ENCODE measurements at regions not wholly inside any gene's neighbourhood (a gene's known extent, or its start where the extent isn't known, plus 50 kb on each side); places are given as distances from the start of the nearest gene placed in this dataset.

GRCh38 chr16:55255733-55256282, 68.2 kb upstream of the IRX6 start:
- Histone ChIP-seq H3K4me1 (no peaks in the 10 kb centered on the region), H3K36me3 (no peaks in the 10 kb centered on the region), H3K27ac (no peak overlapping the region), H3K9me3 (no peaks in the 10 kb centered on the region), H3K4me3 (no peak overlapping the region), H3K27me3 (no peaks in the 10 kb centered on the region)
- intact Hi-C loops (cut with DNase I), result no loop called here
- ATAC-seq (no peak), DNase-seq (no peak)
- TF ChIP-seq CTCF (IDR thresholded peaks at IDR 0.05), result no peak
- TF ChIP-seq POLR2A (IDR thresholded peaks at IDR 0.05), result no peak
- WGBS (ENCODE audit: insufficient coverage, low coverage, low lambda C conversion rate, missing lambda C conversion rate), result 29% methylated on average over 9 of the region's 9 CpGs

- intact Hi-C loops (cut with DNase I), result no loop called here
- ATAC-seq, result no peak
- Histone ChIP-seq H3K27ac (no peak overlapping the region), H3K36me3 (no peaks in the 10 kb centered on the region), H3K4me3 (no peak overlapping the region), H3K27me3 (no peaks in the 10 kb centered on the region), H3K4me1 (no peaks in the 10 kb centered on the region), H3K9me3 (no peaks in the 10 kb centered on the region)
- no peak for TF ChIP-seq POLR2A (IDR thresholded peaks at IDR 0.05)
- no peak for TF ChIP-seq CTCF (IDR thresholded peaks at IDR 0.05)
- 74% methylated on average over 10 of the region's 20 CpGs for WGBS (ENCODE audit: insufficient coverage, low coverage, low lambda C conversion rate, missing lambda C conversion rate)
- no peak for DNase-seq
Observed at GRCh38 chr16:55256412-55257016, 67.5 kb upstream of the IRX6 start.

- intact Hi-C loops (cut with DNase I), result no loop called here
- no peaks in the 10 kb centered on the region for H3K27me3 ChIP-seq
- no peak overlapping the region for H3K27ac ChIP-seq
- DNase-seq (peak; percentile 58 to 61 (median 61)), ATAC-seq (peak; percentile 81 to 93 (median 88))
- H3K4me1 ChIP-seq, result no peaks in the 10 kb centered on the region
- H3K4me3 ChIP-seq, result no peak overlapping the region
- H3K9me3 ChIP-seq, result no peaks in the 10 kb centered on the region
- TF ChIP-seq CTCF (IDR thresholded peaks at IDR 0.05), result peak; percentile 60 to 85 (median 68)
- TF ChIP-seq POLR2A (IDR thresholded peaks at IDR 0.05), result no peak
- H3K36me3 ChIP-seq, result no peaks in the 10 kb centered on the region
- WGBS (ENCODE audit: insufficient coverage, low coverage, low lambda C conversion rate, missing lambda C conversion rate), result 20% methylated on average over 8 of the region's 9 CpGs
Observed at GRCh38 chr16:55257966-55258613, 65.9 kb upstream of the IRX6 start.

DNA sequence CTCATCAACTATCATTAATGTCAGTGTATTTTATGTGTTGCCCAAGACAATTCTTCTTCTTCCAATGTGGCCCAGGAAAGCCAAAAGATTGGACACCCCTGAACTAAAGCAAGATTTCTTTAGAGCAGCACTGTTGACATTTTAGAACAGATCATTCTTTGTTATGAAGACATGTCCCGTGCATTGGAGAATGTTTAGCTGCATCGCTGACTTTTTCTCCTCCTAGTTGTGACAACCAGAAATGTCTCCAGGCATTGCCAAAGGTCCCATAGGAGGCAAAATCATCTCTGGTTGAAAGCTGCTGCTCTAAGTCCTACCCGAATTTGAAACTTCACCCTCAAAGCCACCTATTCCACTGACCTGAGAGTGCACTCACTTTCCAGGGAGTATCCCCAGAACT, 62.7 kb upstream of the IRX6 start:
- no peak for TF ChIP-seq POLR2A (IDR thresholded peaks at IDR 0.05)
- no peak for TF ChIP-seq CTCF (IDR thresholded peaks at IDR 0.05)
- ATAC-seq (no peak), DNase-seq (no peak)
- no peaks in the 10 kb centered on the region for H3K4me1 ChIP-seq
- no peak overlapping the region for H3K27ac ChIP-seq
- intact Hi-C loops (cut with DNase I), result no loop called here
- H3K27me3 ChIP-seq, result no peaks in the 10 kb centered on the region
- H3K36me3 ChIP-seq, result no peaks in the 10 kb centered on the region
- H3K4me3 ChIP-seq, result no peak overlapping the region
- 77% methylated on average over 3 of the region's 3 CpGs for WGBS (ENCODE audit: insufficient coverage, low coverage, low lambda C conversion rate, missing lambda C conversion rate)
- no peaks in the 10 kb centered on the region for H3K9me3 ChIP-seq
